GM18498 (cell line): ENCODE measurements at regions not wholly inside any gene's neighbourhood (a gene's known extent, or its start where the extent isn't known, plus 50 kb on each side); places are given as distances from the start of the nearest gene placed in this dataset.
"Not testable (repeated sequence)": the region's sequence is repeated elsewhere in the genome, so short reads cannot be mapped to it uniquely, and the experiment has no call there.

ENCODE experiments used
- ATAC-seq: cut with Tn5 transposase; IDR thresholded peaks from one replicate; pipeline ENCODE4 v1.9.1; 2021; ENCODE audit warnings: mild to moderate bottlenecking, moderate library complexity; ENCODE audit not compliant: unreplicated experiment

DNA sequence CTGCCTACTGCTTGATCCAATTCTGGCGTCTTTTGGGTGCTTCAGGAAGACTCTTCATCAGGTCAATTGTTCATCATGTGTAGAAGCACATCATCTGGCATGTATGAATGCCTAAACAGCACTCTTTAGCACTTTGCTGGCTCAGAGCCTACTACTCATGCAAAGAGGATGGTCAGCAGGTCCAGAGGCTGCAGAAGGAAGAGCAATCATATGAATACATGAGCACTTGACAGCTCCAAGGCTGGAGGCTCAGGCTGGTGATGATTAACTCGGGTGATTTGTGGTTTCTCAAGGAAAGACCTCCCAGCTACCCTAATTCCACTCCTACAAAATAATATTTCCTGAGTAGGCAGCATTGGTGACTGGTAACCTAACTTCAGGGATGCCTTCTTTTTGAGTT lies 103.8 kb upstream of the CXCL13 start:
- no peak for ATAC-seq

DNA sequence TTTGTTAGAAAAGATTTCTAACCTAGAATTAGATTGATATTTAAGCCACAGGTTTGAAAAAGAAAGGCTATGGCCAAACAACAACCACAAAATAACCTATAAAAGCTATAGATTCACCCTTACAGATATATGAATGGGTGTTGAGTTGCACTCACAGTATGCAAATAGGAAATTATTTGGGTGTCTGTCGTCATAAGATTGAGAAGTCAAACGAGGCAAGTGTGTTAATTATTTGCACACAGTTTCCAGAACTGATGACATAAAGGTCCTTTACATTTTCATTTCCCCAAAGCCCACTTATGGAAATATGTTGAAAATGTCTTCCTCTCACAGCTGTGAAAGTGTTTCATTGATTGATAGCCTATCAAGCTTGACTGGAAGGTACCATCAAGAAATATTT lies 101.2 kb upstream of the CXCL13 start:
- no peak for ATAC-seq

DNA sequence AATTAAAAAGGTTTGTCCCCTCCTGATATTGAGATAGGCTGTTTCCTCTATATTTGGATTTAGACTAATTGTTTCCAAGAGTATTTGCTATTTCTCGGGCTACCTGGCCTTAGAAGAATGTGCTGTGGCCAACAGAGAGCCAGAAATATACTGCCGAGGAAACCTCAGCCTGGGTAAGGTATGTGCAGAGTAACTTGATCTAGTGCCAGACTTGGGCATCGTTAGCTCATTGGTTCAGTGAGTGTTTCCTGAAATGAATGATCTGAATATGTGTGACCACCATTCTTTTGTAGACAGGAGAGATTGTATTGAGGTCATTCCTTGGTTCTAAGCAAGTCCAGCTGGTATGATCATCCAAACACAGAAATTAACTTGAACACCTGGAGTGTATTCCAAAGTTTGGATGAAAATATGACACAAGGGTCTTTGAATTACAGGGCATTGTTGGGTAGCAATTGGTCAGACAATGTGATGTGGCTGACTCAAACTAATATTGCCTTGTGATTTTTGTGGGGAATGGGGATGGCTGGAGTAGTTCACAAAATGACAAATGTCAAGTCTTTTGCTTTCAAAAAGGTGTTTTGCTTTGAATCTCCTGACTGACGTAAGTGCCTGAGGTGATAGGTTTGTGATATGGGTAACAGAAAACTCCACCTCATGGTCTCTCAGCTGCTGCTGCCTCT lies 100.2 kb upstream of the CXCL13 start:
- no peak for ATAC-seq

DNA sequence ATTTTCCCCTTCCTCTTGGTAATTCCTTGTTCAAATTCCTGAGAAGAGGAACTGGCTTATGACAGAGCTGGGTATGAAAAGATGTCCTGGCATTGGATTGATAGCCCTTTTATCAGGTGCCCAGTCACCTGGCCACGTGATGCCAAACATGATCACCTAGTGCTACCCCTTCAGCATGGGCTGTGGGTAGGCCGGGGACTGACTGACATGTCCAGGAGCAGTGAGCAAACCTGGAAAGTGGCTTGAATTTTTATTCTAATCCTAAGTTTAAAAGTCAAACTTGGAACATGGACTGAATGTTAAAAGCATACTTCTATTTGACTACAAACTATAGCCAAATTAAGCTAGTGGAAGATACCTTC lies 99.7 kb upstream of the CXCL13 start:
- ATAC-seq = no peak

DNA sequence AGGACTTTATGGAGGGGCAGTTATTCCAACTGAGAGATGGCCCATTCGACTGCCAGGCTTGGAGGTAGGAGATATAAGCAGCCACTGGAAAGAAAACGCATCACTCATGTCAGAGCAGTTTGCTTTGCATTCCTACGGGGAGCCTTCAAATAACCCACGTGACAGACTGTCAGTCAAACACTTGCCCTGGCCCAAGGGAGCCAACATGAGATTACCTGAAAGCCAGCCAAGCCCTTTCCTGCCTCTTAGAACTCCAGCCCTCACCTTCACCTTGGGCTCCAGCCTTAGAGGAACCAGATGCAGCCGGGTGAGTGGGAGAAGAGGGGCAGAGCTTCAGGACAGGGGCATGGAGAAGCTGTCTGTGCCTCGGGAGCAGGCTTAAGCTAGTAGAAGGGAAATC lies 95.3 kb upstream of the CXCL13 start:
- no peak for ATAC-seq

DNA sequence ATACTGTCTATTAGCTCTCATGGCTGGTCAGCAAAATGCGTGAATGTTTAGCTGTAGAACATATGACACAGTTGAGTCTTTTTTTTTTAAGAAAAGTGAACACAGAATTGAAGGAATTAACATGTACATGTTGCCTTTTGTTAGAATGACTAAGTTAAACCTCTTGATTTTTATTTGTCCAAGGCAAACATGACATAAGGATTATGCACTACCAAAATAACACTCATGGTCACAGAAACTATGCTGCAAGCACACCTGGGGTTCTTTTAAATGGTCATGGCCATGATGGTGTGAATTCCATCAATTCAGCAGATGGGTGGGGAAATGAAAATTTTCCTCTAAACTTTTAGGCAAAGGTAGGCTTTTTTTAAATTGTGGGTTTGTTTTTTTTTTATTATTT lies 80.1 kb upstream of the CXCL13 start:
- no peak for ATAC-seq

- ATAC-seq = not testable (repeated sequence)
These were observed 77.7 kb upstream of the CXCL13 start for GRCh38 chr4:77527900-77528299.

GRCh38 chr4:77538144-77538543 lies 67.5 kb upstream of the CXCL13 start:
- no peak for ATAC-seq

DNA sequence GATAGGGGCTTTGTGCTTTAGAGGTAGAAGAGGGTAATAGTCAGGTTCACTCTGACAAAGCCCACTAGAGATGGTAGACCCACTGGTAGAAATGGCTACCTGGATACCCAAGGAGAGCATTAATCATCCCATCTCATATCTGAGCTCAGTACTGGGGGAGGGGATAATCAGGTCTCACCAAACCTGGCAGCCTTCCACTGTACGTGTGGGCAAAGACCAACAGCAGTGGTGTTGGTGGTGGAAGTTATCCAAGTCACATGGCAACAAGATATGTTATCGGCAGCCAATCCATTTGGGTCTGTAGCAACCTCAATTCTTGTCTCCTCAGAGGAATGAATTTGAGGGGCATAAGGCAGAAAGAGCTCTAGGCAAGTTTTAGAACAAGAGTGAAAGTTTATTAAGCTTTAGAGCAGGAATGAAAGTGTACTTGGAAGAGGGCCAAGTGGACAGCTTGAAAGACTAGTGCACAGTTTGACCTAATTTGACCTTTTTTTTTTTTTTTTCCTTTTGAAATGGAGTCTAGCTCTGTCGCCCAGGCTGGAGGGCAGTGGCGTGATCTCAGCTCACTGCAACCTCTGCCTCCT lies 67.0 kb upstream of the CXCL13 start:
- ATAC-seq = no peak
